HEK293T (cell line): ENCODE measurements at regions not wholly inside any gene's neighbourhood (a gene's known extent, or its start where the extent isn't known, plus 50 kb on each side); places are given as distances from the start of the nearest gene placed in this dataset.
"Not testable (repeated sequence)": the region's sequence is repeated elsewhere in the genome, so short reads cannot be mapped to it uniquely, and the experiment has no call there.

Experiments
- CTCF ChIA-PET: fragments of 350-600 bp; formaldehyde crosslinking; extraction: SDS; loops from one replicate; lab custom pipeline; 2021; ENCODE audit warnings: antibody characterized with exemption, inconsistent platforms; lab: Yijun Ruan, JAX
- POLR2A ChIA-PET: fragments of 350-600 bp; formaldehyde crosslinking; extraction: SDS; loops from one replicate; lab custom pipeline; 2020; ENCODE audit warnings: antibody characterized with exemption, inconsistent platforms; lab: Yijun Ruan, JAX
- DNase-seq: peaks from one replicate; pipeline ENCODE4 v3.0.0; 2012; ENCODE audit warnings: mixed read lengths; ENCODE audit errors: extremely low spot score
- ARNT ChIP-seq: fragments of 450-650 bp; IDR thresholded peaks from 2 replicates; pipeline ENCODE4 v1.6.1; 2017; ENCODE audit warnings: mild to moderate bottlenecking
- BHLHE40 ChIP-seq: fragments of 450-650 bp; IDR thresholded peaks from 2 replicates; pipeline ENCODE4 v1.6.1; 2016; ENCODE audit warnings: mild to moderate bottlenecking, moderate library complexity, borderline replicate concordance
- CTBP1 ChIP-seq: fragments of 450-650 bp; IDR thresholded peaks from 2 replicates; pipeline ENCODE4 v1.6.1; 2016; ENCODE audit warnings: borderline replicate concordance
- ELF4 ChIP-seq: fragments of 450-650 bp; IDR thresholded peaks from 2 replicates; pipeline ENCODE4 v1.6.1; 2017; ENCODE audit warnings: antibody characterized with exemption
- FOXA1 ChIP-seq: fragments of 450-650 bp; IDR thresholded peaks from 2 replicates; pipeline ENCODE4 v1.6.1; 2016; ENCODE audit warnings: mild to moderate bottlenecking
- FOXK2 ChIP-seq: fragments of 450-650 bp; IDR thresholded peaks from 2 replicates; pipeline ENCODE4 v1.6.1; 2016; ENCODE audit warnings: mild to moderate bottlenecking
- FOXM1 ChIP-seq: fragments of 450-650 bp; IDR thresholded peaks from 2 replicates; pipeline ENCODE4 v1.6.1; 2017; ENCODE audit warnings: mild to moderate bottlenecking, borderline replicate concordance
- HDGF ChIP-seq: fragments of 450-650 bp; IDR thresholded peaks from 2 replicates; pipeline ENCODE4 v1.6.1; 2017; ENCODE audit warnings: antibody characterized with exemption, borderline replicate concordance
- L3MBTL2 ChIP-seq: fragments of 450-650 bp; conservative IDR thresholded peaks from 2 replicates; pipeline ENCODE4 v1.6.1; 2016; ENCODE audit warnings: mild to moderate bottlenecking
- LEF1 ChIP-seq: fragments of 450-650 bp; IDR thresholded peaks from 2 replicates; pipeline ENCODE4 v1.6.1; 2017; ENCODE audit warnings: mild to moderate bottlenecking, borderline replicate concordance
- NFRKB ChIP-seq: fragments of 450-650 bp; IDR thresholded peaks from 2 replicates; pipeline ENCODE4 v1.6.1; 2016; ENCODE audit warnings: mild to moderate bottlenecking, moderate library complexity
- PKNOX1 ChIP-seq: fragments of 450-650 bp; IDR thresholded peaks from 2 replicates; pipeline ENCODE4 v1.6.1; 2016
- SP1 ChIP-seq: fragments of 450-650 bp; IDR thresholded peaks from 2 replicates; pipeline ENCODE4 v1.6.1; 2017
- SUZ12 ChIP-seq: fragments of 450-650 bp; IDR thresholded peaks from 2 replicates; pipeline ENCODE4 v1.6.1; 2016; ENCODE audit warnings: mild to moderate bottlenecking
- TARDBP ChIP-seq: fragments of 450-650 bp; IDR thresholded peaks from 2 replicates; pipeline ENCODE4 v1.6.1; 2016
- ZNF384 ChIP-seq: fragments of 450-650 bp; IDR thresholded peaks from 2 replicates; pipeline ENCODE4 v1.6.1; 2016

GRCh38 chrX:6990552-6991193 is 156.8 kb upstream of the STS start:
- TF ChIP-seq TARDBP (no peak), FOXM1 (no peak), PKNOX1 (no peak), CTBP1 (no peak), FOXK2 (no peak), ARNT (no peak), SP1 (no peak), NFRKB (no peak), L3MBTL2 (no peak), ELF4 (no peak), FOXA1 (no peak), BHLHE40 (no peak), ZNF384 (no peak), SUZ12 (no peak), LEF1 (no peak), HDGF (no peak)
- DNase-seq: no peak
- ChIA-PET POLR2A (no interaction called here), CTCF (no interaction called here)

- no peak for DNase-seq
- TF ChIP-seq L3MBTL2: no peak
- no peak for TF ChIP-seq CTBP1
- TF ChIP-seq PKNOX1: no peak
- TF ChIP-seq BHLHE40: no peak
- TF ChIP-seq SUZ12: no peak
- CTCF ChIA-PET: no interaction called here
- POLR2A ChIA-PET: no interaction called here
Measured at GRCh38 chrX:6989858-6990257, 157.7 kb upstream of the STS start.

- CTCF ChIA-PET, POLR2A ChIA-PET, DNase-seq: not testable (repeated sequence)
Measured at GRCh38 chrX:6988694-6989093, 158.8 kb upstream of the STS start.

- ChIA-PET CTCF (no interaction called here), POLR2A (no interaction called here)
- no peak for DNase-seq
- TF ChIP-seq SUZ12 (no peak), TARDBP (no peak), LEF1 (no peak), BHLHE40 (no peak), SP1 (no peak), ARNT (no peak), ELF4 (no peak), NFRKB (no peak), CTBP1 (no peak), HDGF (no peak), FOXM1 (no peak), FOXA1 (no peak), PKNOX1 (no peak), ZNF384 (no peak), FOXK2 (no peak), L3MBTL2 (no peak)
Measured at GRCh38 chrX:6986915-6987314, 160.6 kb upstream of the STS start.

GRCh38 chrX:6985537-6985936 is 162.0 kb upstream of the STS start:
- ChIA-PET POLR2A (no interaction called here), CTCF (no interaction called here)
- TF ChIP-seq NFRKB: no peak
- no peak for TF ChIP-seq L3MBTL2
- no peak for TF ChIP-seq HDGF
- TF ChIP-seq BHLHE40: no peak
- no peak for TF ChIP-seq SP1
- TF ChIP-seq PKNOX1: no peak
- TF ChIP-seq CTBP1: no peak
- TF ChIP-seq FOXK2: no peak
- no peak for DNase-seq

- no peak for DNase-seq
- TF ChIP-seq FOXM1: no peak
- no peak for TF ChIP-seq ZNF384
- no peak for TF ChIP-seq SUZ12
- no peak for TF ChIP-seq SP1
- no peak for TF ChIP-seq LEF1
- TF ChIP-seq FOXA1: no peak
- no peak for TF ChIP-seq HDGF
- TF ChIP-seq FOXK2: no peak
- no peak for TF ChIP-seq TARDBP
- no peak for TF ChIP-seq BHLHE40
- TF ChIP-seq NFRKB: no peak
- TF ChIP-seq ARNT: no peak
- TF ChIP-seq CTBP1: no peak
- TF ChIP-seq L3MBTL2: no peak
- no peak for TF ChIP-seq PKNOX1
- ChIA-PET POLR2A (no interaction called here), CTCF (no interaction called here)
Measured at GRCh38 chrX:6983207-6983955, 164.1 kb upstream of the STS start.
